Keratinocyte (primary cell): ENCODE measurements at regions not wholly inside any gene's neighbourhood (a gene's known extent, or its start where the extent isn't known, plus 50 kb on each side); places are given as distances from the start of the nearest gene placed in this dataset.
A peak's percentile ranks its signal among the peaks of the same experiment; 100 is the strongest.

Source experiments
- DNase-seq: peaks from one replicate; pipeline ENCODE4 v3.0.0-alpha.2; 2011; ENCODE audit warnings: low read depth, missing footprints, low spot score
- FAIRE-seq: peaks from 2 replicates; lab custom pipeline; 2011; peaks lifted over from hg19 to GRCh38; lab: Jason Lieb, UNC
- H2AFZ ChIP-seq: 2 replicates; pipeline ENCODE4 v1.6.0; 2012; ENCODE audit warnings: low read length, control low read depth, inconsistent platforms; ENCODE audit not compliant: control insufficient read depth
- H3K27ac ChIP-seq: 2 replicates; pipeline ENCODE4 v1.5.1; 2011; ENCODE audit warnings: low read length; ENCODE audit not compliant: control insufficient read depth, insufficient read depth
- H3K27me3 ChIP-seq: 3 replicates; pipeline ENCODE4 v1.6.0; 2011; ENCODE audit warnings: low read length; ENCODE audit not compliant: control insufficient read depth, insufficient read depth; ENCODE audit errors: extremely low read depth
- H3K36me3 ChIP-seq, 2 experiments: 2 replicates in 1 of 2; 3 replicates in 1 of 2; pipeline ENCODE4 v1.5.1; 2011; ENCODE audit warnings: low read length in 2 of 2, mild to moderate bottlenecking in 1 of 2; ENCODE audit not compliant: control insufficient read depth in 2 of 2, insufficient read depth in 2 of 2; ENCODE audit errors: extremely low read depth in 1 of 2
- H3K4me1 ChIP-seq: 3 replicates; pipeline ENCODE4 v1.5.1; 2011; ENCODE audit warnings: low read length; ENCODE audit not compliant: control insufficient read depth, insufficient read depth; ENCODE audit errors: extremely low read depth
- H3K4me2 ChIP-seq: 3 replicates; pipeline ENCODE4 v1.6.0; 2011; ENCODE audit warnings: low read depth, low read length; ENCODE audit not compliant: control insufficient read depth, insufficient read depth; ENCODE audit errors: extremely low read depth
- H3K4me3 ChIP-seq, 3 experiments: fragments of 200-600 bp in 1 of 3; sonication (generic) in 1 of 3; 2 replicates in 2 of 3; 3 replicates in 1 of 3; pipeline ENCODE4 v1.5.1; 2011 to 2016; ENCODE audit warnings: low read length in 3 of 3, mild to moderate bottlenecking in 3 of 3, control low read depth in 2 of 3, inconsistent platforms in 1 of 3, low read depth in 1 of 3, mixed read lengths in 1 of 3, mixed run types in 1 of 3, moderate library complexity in 1 of 3; ENCODE audit not compliant: control insufficient read depth in 2 of 3, insufficient read depth in 2 of 3; ENCODE audit errors: extremely low read depth in 1 of 3
- H3K79me2 ChIP-seq: 2 replicates; pipeline ENCODE4 v1.6.0; 2012; ENCODE audit warnings: low read length; ENCODE audit not compliant: control insufficient read depth, insufficient read depth
- H3K9ac ChIP-seq: 3 replicates; pipeline ENCODE4 v1.6.0; 2011; ENCODE audit warnings: low read length; ENCODE audit not compliant: control insufficient read depth, insufficient read depth; ENCODE audit errors: extremely low read depth
- H3K9me1 ChIP-seq: 3 replicates; pipeline ENCODE4 v1.6.0; 2011; ENCODE audit warnings: low read length; ENCODE audit not compliant: control insufficient read depth, insufficient read depth; ENCODE audit errors: extremely low read depth
- H3K9me3 ChIP-seq: 2 replicates; pipeline ENCODE4 v1.5.1; 2012; ENCODE audit warnings: low read depth, low read length; ENCODE audit not compliant: control insufficient read depth
- H4K20me1 ChIP-seq: 3 replicates; pipeline ENCODE4 v1.6.0; 2011; ENCODE audit warnings: low read length; ENCODE audit not compliant: control insufficient read depth, insufficient read depth; ENCODE audit errors: extremely low read depth
- EZH2 ChIP-seq: IDR thresholded peaks from one replicate; pipeline ENCODE4 v1.6.1; 2012; ENCODE audit warnings: inconsistent platforms, mild to moderate bottlenecking, low read length, moderate library complexity
- dilution Hi-C: fragments of 300-500 bp; cut with MboI; formaldehyde crosslinking; loops from one replicate; pipeline ENCODE4 v1.7.0; 2020; ENCODE audit warnings: low sequenced_read_pairs; ENCODE audit not compliant: extremely low pct_ligation_motif_present
- TF ChIP-seq, protein P1 (sequence below), 3 experiments: IDR thresholded peaks in 1 of 3; conservative IDR thresholded peaks in 1 of 3; optimal IDR thresholded peaks in 1 of 3; 2 replicates in 2 of 3; 3 replicates in 1 of 3; pipeline versions ENCODE3 to v1.5.1; 2011; ENCODE audit warnings: low read length in 3 of 3, mild to moderate bottlenecking in 3 of 3, moderate library complexity in 2 of 3, control low read depth in 1 of 3, inconsistent platforms in 1 of 3; ENCODE audit not compliant: insufficient read depth in 2 of 3; ENCODE audit errors: extremely low read depth in 1 of 3

DNA sequence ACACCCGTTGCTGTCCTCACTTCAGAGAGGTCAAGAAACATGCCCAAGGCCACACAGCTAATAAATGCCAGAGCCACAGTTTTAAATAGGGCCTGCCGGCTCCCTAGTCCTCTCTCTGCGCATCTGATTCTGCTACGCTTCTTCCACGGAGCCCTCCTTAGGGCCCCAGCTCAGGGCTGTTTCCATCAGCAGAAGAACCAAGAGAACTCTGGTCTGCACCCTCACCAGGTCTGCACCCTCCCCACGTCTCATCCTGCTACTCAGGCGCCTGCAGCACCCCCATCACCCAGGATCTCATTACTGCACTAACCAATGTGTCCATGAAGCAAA, 79.5 kb upstream of the NKD1 start:
- H2AFZ ChIP-seq = no peak overlapping the region
- no peaks in the 10 kb centered on the region for H3K9me1 ChIP-seq
- H3K4me3 ChIP-seq = no peak overlapping the region
- no peak overlapping the region for H3K4me2 ChIP-seq
- no peaks in the 10 kb centered on the region for H3K9me3 ChIP-seq
- dilution Hi-C loops = no loop called here
- FAIRE-seq = no peak
- H3K36me3 ChIP-seq = no peaks in the 10 kb centered on the region
- H3K9ac ChIP-seq = no peak overlapping the region
- H3K4me1 ChIP-seq = peaks cover 8% of the 10 kb centered on the region
- no peak overlapping the region for H3K27ac ChIP-seq
- peaks cover 10% of the 10 kb centered on the region for H3K27me3 ChIP-seq
- no peaks in the 10 kb centered on the region for H4K20me1 ChIP-seq
- TF ChIP-seq, protein P1, sequence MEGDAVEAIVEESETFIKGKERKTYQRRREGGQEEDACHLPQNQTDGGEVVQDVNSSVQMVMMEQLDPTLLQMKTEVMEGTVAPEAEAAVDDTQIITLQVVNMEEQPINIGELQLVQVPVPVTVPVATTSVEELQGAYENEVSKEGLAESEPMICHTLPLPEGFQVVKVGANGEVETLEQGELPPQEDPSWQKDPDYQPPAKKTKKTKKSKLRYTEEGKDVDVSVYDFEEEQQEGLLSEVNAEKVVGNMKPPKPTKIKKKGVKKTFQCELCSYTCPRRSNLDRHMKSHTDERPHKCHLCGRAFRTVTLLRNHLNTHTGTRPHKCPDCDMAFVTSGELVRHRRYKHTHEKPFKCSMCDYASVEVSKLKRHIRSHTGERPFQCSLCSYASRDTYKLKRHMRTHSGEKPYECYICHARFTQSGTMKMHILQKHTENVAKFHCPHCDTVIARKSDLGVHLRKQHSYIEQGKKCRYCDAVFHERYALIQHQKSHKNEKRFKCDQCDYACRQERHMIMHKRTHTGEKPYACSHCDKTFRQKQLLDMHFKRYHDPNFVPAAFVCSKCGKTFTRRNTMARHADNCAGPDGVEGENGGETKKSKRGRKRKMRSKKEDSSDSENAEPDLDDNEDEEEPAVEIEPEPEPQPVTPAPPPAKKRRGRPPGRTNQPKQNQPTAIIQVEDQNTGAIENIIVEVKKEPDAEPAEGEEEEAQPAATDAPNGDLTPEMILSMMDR (optimal IDR thresholded peaks at IDR 0.05 in 1 of 3, IDR thresholded peaks at IDR 0.05 in 1 of 3, conservative IDR thresholded peaks at IDR 0.05 in 1 of 3; ENCODE audit: extremely low read depth in 1 of 3, insufficient read depth in 2 of 3, low read length in 3 of 3) = no peak
- no peak for TF ChIP-seq EZH2
- DNase-seq = no peak
- H3K79me2 ChIP-seq = no peaks in the 10 kb centered on the region

DNA sequence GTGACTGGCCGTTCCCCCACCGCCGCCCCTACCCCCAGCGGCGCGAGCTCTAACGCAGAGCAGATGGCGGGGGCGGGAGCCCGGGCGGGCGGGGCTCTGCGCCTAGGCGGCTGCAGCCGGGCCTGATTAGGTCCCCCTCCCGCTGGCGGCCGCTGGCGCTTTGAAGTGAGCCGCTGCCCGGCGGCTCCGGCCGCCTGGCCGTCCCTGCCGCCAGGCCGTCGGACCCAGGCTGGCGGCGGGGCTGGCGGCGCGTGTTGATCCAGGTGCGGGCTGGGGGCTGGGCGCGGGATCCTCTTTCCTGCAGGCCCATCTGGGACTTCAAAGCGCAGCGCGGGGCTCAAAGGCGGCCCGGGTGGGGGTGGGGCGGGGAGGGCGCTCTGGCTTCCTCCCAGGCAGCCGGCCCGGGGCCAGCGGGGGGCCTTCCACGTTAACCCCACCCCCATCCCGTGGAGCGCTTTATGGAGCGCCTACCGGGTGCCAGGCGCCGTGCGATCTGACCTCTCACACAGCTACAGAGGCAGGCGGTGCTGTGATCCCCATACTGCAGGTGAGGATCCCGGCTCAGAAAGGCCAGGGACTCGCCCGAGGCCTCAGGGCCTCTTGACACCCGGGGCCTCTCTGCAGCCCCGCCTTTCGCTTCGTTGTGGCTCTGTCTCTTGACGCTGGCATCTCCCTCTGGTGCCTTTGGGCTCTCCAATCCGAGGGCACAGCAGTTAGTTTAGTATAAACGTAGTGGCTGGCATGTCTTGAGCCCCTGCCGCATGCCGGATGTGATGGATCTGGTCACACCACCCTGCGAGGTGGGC, 80.0 kb upstream of the NKD1 start:
- H3K36me3 ChIP-seq = no peaks in the 10 kb centered on the region
- TF ChIP-seq, protein P1 (optimal IDR thresholded peaks at IDR 0.05 in 1 of 3, IDR thresholded peaks at IDR 0.05 in 1 of 3, conservative IDR thresholded peaks at IDR 0.05 in 1 of 3; ENCODE audit: extremely low read depth in 1 of 3, insufficient read depth in 2 of 3, low read length in 3 of 3) = no peak
- TF ChIP-seq EZH2 = peak; percentile 7
- H4K20me1 ChIP-seq = no peaks in the 10 kb centered on the region
- DNase-seq = no peak
- dilution Hi-C loops = no loop called here
- no peak for FAIRE-seq
- H3K9me1 ChIP-seq = no peaks in the 10 kb centered on the region
- H3K4me1 ChIP-seq = peaks cover 2% of the 10 kb centered on the region
- peak overlapping the region; percentile 66 for H2AFZ ChIP-seq
- peak overlapping the region in 2 of 3 experiments; percentile 13 to 22 for H3K4me3 ChIP-seq
- no peak overlapping the region for H3K9ac ChIP-seq
- H3K4me2 ChIP-seq = peak overlapping the region; percentile 52
- peaks cover 10% of the 10 kb centered on the region for H3K27me3 ChIP-seq
- H3K27ac ChIP-seq = no peak overlapping the region
- H3K9me3 ChIP-seq = no peaks in the 10 kb centered on the region
- H3K79me2 ChIP-seq = no peaks in the 10 kb centered on the region
